Activated CD4-positive, alpha-beta memory T cell treated with anti-CD3 and anti-CD28 coated beads for 36 hours (primary cell): ENCODE measurements at regions not wholly inside any gene's neighbourhood (a gene's known extent, or its start where the extent isn't known, plus 50 kb on each side); places are given as distances from the start of the nearest gene placed in this dataset.
"Not testable (repeated sequence)": the region's sequence is repeated elsewhere in the genome, so short reads cannot be mapped to it uniquely, and the experiment has no call there.

ENCODE experiments used
- CTCF ChIA-PET: fragments of 350-600 bp; sonication (Branson Sonifier 250); formaldehyde crosslinking; loops from one replicate; lab custom pipeline; 2021; ENCODE audit warnings: antibody characterized with exemption, inconsistent platforms; lab: Charles Lee
- POLR2A ChIA-PET: fragments of 350-600 bp; sonication (Branson Sonifier 250); formaldehyde crosslinking; loops from one replicate; lab custom pipeline; 2021; ENCODE audit warnings: antibody characterized with exemption; lab: Charles Lee
- DNase-seq: peaks from one replicate; pipeline ENCODE4 v3.0.0-alpha.2; 2020
- H3K27ac Mint-ChIP-seq: one replicate; pipeline ENCODE4 v1.8.0; 2021; ENCODE audit warnings: mixed read lengths
- H3K27me3 Mint-ChIP-seq: one replicate; pipeline ENCODE4 v1.8.0; 2021; ENCODE audit warnings: mixed read lengths
- H3K36me3 Mint-ChIP-seq: one replicate; pipeline ENCODE4 v1.8.0; 2021; ENCODE audit warnings: mixed read lengths
- H3K4me1 Mint-ChIP-seq: one replicate; pipeline ENCODE4 v1.8.0; 2021; ENCODE audit warnings: low read depth, mixed read lengths
- H3K4me3 Mint-ChIP-seq: one replicate; pipeline ENCODE4 v1.8.0; 2021; ENCODE audit warnings: mild to moderate bottlenecking, mixed read lengths
- H3K9me3 Mint-ChIP-seq: one replicate; pipeline ENCODE4 v1.8.0; 2021; ENCODE audit warnings: mixed read lengths
- intact Hi-C: fragments of 100-400 bp; cut with micrococcal nuclease; formaldehyde crosslinking; loops from one replicate; pipeline ENCODE4 v1.15.1; 2023

- Mint-ChIP-seq H3K27me3 (no peaks in the 10 kb centered on the region), H3K4me3 (no peak overlapping the region), H3K9me3 (no peaks in the 10 kb centered on the region), H3K36me3 (no peaks in the 10 kb centered on the region), H3K27ac (no peak overlapping the region), H3K4me1 (peaks cover 1% of the 10 kb centered on the region)
- DNase-seq: no peak
- POLR2A ChIA-PET: no interaction called here
- CTCF ChIA-PET: no interaction called here
- intact Hi-C loops: no loop called here
These were observed 155.2 kb downstream of the DISP1 start for GRCh38 chr1:222970040-222970439.

GRCh38 chr1:222970711-222971110, 155.9 kb downstream of the DISP1 start:
- Mint-ChIP-seq H3K4me3 (no peak overlapping the region), H3K27ac (no peak overlapping the region), H3K4me1 (peaks cover 1% of the 10 kb centered on the region), H3K36me3 (no peaks in the 10 kb centered on the region), H3K9me3 (no peaks in the 10 kb centered on the region), H3K27me3 (no peaks in the 10 kb centered on the region)
- POLR2A ChIA-PET: no interaction called here
- CTCF ChIA-PET: no interaction called here
- intact Hi-C loops: no loop called here
- DNase-seq: no peak

GRCh38 chr1:222971146-222971545, 156.3 kb downstream of the DISP1 start:
- Mint-ChIP-seq H3K36me3 (no peaks in the 10 kb centered on the region), H3K9me3 (no peaks in the 10 kb centered on the region), H3K4me3 (no peak overlapping the region), H3K4me1 (peaks cover 1% of the 10 kb centered on the region), H3K27me3 (no peaks in the 10 kb centered on the region), H3K27ac (no peak overlapping the region)
- no peak for DNase-seq
- POLR2A ChIA-PET: no interaction called here
- CTCF ChIA-PET: no interaction called here
- intact Hi-C loops: no loop called here

GRCh38 chr1:222973561-222973960, 158.7 kb downstream of the DISP1 start:
- Mint-ChIP-seq H3K4me1 (peaks cover 1% of the 10 kb centered on the region), H3K9me3 (no peaks in the 10 kb centered on the region), H3K27ac (no peak overlapping the region), H3K27me3 (no peaks in the 10 kb centered on the region), H3K36me3 (no peaks in the 10 kb centered on the region), H3K4me3 (no peak overlapping the region)
- no peak for DNase-seq
- intact Hi-C loops: no loop called here
- ChIA-PET POLR2A (no interaction called here), CTCF (no interaction called here)

GRCh38 chr1:222974496-222974895, 159.7 kb downstream of the DISP1 start:
- CTCF ChIA-PET: no interaction called here
- Mint-ChIP-seq H3K27me3 (no peaks in the 10 kb centered on the region), H3K4me1 (peaks cover 1% of the 10 kb centered on the region), H3K27ac (no peak overlapping the region), H3K36me3 (no peaks in the 10 kb centered on the region), H3K4me3 (no peak overlapping the region), H3K9me3 (no peaks in the 10 kb centered on the region)
- POLR2A ChIA-PET: no interaction called here
- intact Hi-C loops: no loop called here
- no peak for DNase-seq

- Mint-ChIP-seq H3K9me3 (no peaks in the 10 kb centered on the region), H3K4me1 (peaks cover 1% of the 10 kb centered on the region), H3K4me3 (no peak overlapping the region), H3K27me3 (no peaks in the 10 kb centered on the region), H3K36me3 (no peaks in the 10 kb centered on the region), H3K27ac (no peak overlapping the region)
- POLR2A ChIA-PET: no interaction called here
- no peak for DNase-seq
- intact Hi-C loops: no loop called here
- CTCF ChIA-PET: no interaction called here
These were observed 160.8 kb downstream of the DISP1 start for GRCh38 chr1:222975472-222976122.

- H3K36me3 Mint-ChIP-seq: no peaks in the 10 kb centered on the region
These were observed 161.6 kb downstream of the DISP1 start for GRCh38 chr1:222976453-222976852.

GRCh38 chr1:222977294-222977693, 162.5 kb downstream of the DISP1 start:
- H3K9me3 Mint-ChIP-seq, H3K4me3 Mint-ChIP-seq, intact Hi-C loops, POLR2A ChIA-PET, DNase-seq, H3K27me3 Mint-ChIP-seq, H3K4me1 Mint-ChIP-seq, CTCF ChIA-PET, H3K36me3 Mint-ChIP-seq, H3K27ac Mint-ChIP-seq: not testable (repeated sequence)

More at GRCh38 chr1:222976453-222976852, 161.6 kb downstream of the DISP1 start:
- H3K27ac Mint-ChIP-seq: no peak overlapping the region
- ChIA-PET POLR2A (no interaction called here), CTCF (no interaction called here)
- intact Hi-C loops: no loop called here
- no peaks in the 10 kb centered on the region for H3K27me3 Mint-ChIP-seq
- no peaks in the 10 kb centered on the region for H3K9me3 Mint-ChIP-seq
- H3K4me3 Mint-ChIP-seq: no peak overlapping the region
- DNase-seq: no peak
- H3K4me1 Mint-ChIP-seq: peaks cover 1% of the 10 kb centered on the region

- POLR2A ChIA-PET: no interaction called here
- intact Hi-C loops: no loop called here
- H3K4me1 Mint-ChIP-seq: no peaks in the 10 kb centered on the region
These were observed 163.5 kb downstream of the TLR5 start for GRCh38 chr1:222979561-222979960.

GRCh38 chr1:222987674-222988076, 155.4 kb downstream of the TLR5 start:
- POLR2A ChIA-PET: no interaction called here
- CTCF ChIA-PET: no interaction called here
- no peaks in the 10 kb centered on the region for H3K27me3 Mint-ChIP-seq

More at GRCh38 chr1:222979561-222979960, 163.5 kb downstream of the TLR5 start:
- H3K4me3 Mint-ChIP-seq: no peak overlapping the region
- CTCF ChIA-PET: interaction anchor here (1.1 kb wide), 1 partner anchor 110 kb away, joined by 3 read pairs; no protein-coding TSS in a partner anchor
- H3K27ac Mint-ChIP-seq: no peak overlapping the region
- H3K9me3 Mint-ChIP-seq: no peaks in the 10 kb centered on the region
- no peaks in the 10 kb centered on the region for H3K36me3 Mint-ChIP-seq
- no peaks in the 10 kb centered on the region for H3K27me3 Mint-ChIP-seq
- no peak for DNase-seq

GRCh38 chr1:222989443-222989842, 153.6 kb downstream of the TLR5 start:
- POLR2A ChIA-PET: no interaction called here
- H3K9me3 Mint-ChIP-seq: no peaks in the 10 kb centered on the region
- H3K27me3 Mint-ChIP-seq: no peaks in the 10 kb centered on the region
- no peak overlapping the region for H3K4me3 Mint-ChIP-seq
- DNase-seq: no peak
- no peaks in the 10 kb centered on the region for H3K4me1 Mint-ChIP-seq
- CTCF ChIA-PET: no interaction called here
- intact Hi-C loops: no loop called here
- H3K27ac Mint-ChIP-seq: no peak overlapping the region
- peaks cover 3% of the 10 kb centered on the region for H3K36me3 Mint-ChIP-seq

More at GRCh38 chr1:222987674-222988076, 155.4 kb downstream of the TLR5 start:
- H3K4me3 Mint-ChIP-seq: no peak overlapping the region
- H3K4me1 Mint-ChIP-seq: no peaks in the 10 kb centered on the region
- DNase-seq: no peak
- H3K27ac Mint-ChIP-seq: no peak overlapping the region
- no peaks in the 10 kb centered on the region for H3K9me3 Mint-ChIP-seq
- intact Hi-C loops: no loop called here
- peaks cover 3% of the 10 kb centered on the region for H3K36me3 Mint-ChIP-seq

GRCh38 chr1:222991177-222991576, 151.9 kb downstream of the TLR5 start:
- no peaks in the 10 kb centered on the region for H3K4me1 Mint-ChIP-seq
- DNase-seq: no peak
- no peak overlapping the region for H3K4me3 Mint-ChIP-seq
- H3K36me3 Mint-ChIP-seq: peaks cover 3% of the 10 kb centered on the region
- H3K9me3 Mint-ChIP-seq: no peaks in the 10 kb centered on the region
- intact Hi-C loops: no loop called here
- ChIA-PET POLR2A (no interaction called here), CTCF (no interaction called here)
- no peak overlapping the region for H3K27ac Mint-ChIP-seq
- no peaks in the 10 kb centered on the region for H3K27me3 Mint-ChIP-seq

- CTCF ChIA-PET: no interaction called here
- peaks cover 3% of the 10 kb centered on the region for H3K36me3 Mint-ChIP-seq
- no peak overlapping the region for H3K4me3 Mint-ChIP-seq
- intact Hi-C loops: no loop called here
- H3K9me3 Mint-ChIP-seq: no peaks in the 10 kb centered on the region
- no peak overlapping the region for H3K27ac Mint-ChIP-seq
- H3K27me3 Mint-ChIP-seq: no peaks in the 10 kb centered on the region
- DNase-seq: no peak
- POLR2A ChIA-PET: no interaction called here
- no peaks in the 10 kb centered on the region for H3K4me1 Mint-ChIP-seq
These were observed 151.1 kb downstream of the TLR5 start for GRCh38 chr1:222991908-222992307.
